DND-41 (cell line): ENCODE measurements at regions not wholly inside any gene's neighbourhood (a gene's known extent, or its start where the extent isn't known, plus 50 kb on each side); places are given as distances from the start of the nearest gene placed in this dataset.

ENCODE experiments used
- ATAC-seq: fragments of 200-7000 bp; cut with Tn5 transposase; 3 replicates; pipeline ENCODE4 v1.9.1; 2021; ENCODE audit warnings: low read depth; ENCODE audit not compliant: insufficient read depth
- DNase-seq: peaks from one replicate; pipeline ENCODE4 v3.0.0-alpha.2; 2020
- H2AFZ ChIP-seq: 2 replicates; pipeline ENCODE4 v1.6.0; 2012; ENCODE audit warnings: low read depth, low read length
- H3K27ac ChIP-seq: 2 replicates; pipeline ENCODE4 v1.5.1; 2012; ENCODE audit warnings: low read length, inconsistent platforms
- H3K27me3 ChIP-seq: fragments of 200-600 bp; sonication (generic); 2 replicates; pipeline ENCODE4 v1.6.0; 2012; ENCODE audit warnings: low read length, mild to moderate bottlenecking, inconsistent platforms; ENCODE audit not compliant: insufficient read depth, poor library complexity
- H3K36me3 ChIP-seq: 2 replicates; pipeline ENCODE4 v1.5.1; 2012; ENCODE audit warnings: low read length, inconsistent platforms; ENCODE audit not compliant: insufficient read depth
- H3K4me1 ChIP-seq: 2 replicates; pipeline ENCODE4 v1.5.1; 2012; ENCODE audit warnings: mild to moderate bottlenecking, low read length; ENCODE audit not compliant: insufficient read depth
- H3K4me2 ChIP-seq: 2 replicates; pipeline ENCODE4 v1.6.0; 2012; ENCODE audit warnings: mild to moderate bottlenecking, moderate library complexity, low read length, inconsistent platforms; ENCODE audit not compliant: insufficient read depth
- H3K4me3 ChIP-seq, 2 experiments: fragments of 200-600 bp in 1 of 2; shearing (Covaris generic) in 1 of 2; 2 replicates each; pipeline ENCODE4 v1.5.1; 2012 to 2016; ENCODE audit warnings: inconsistent platforms in 2 of 2, low read length in 2 of 2, mild to moderate bottlenecking in 2 of 2, low read depth in 1 of 2, moderate library complexity in 1 of 2
- H3K79me2 ChIP-seq: 2 replicates; pipeline ENCODE4 v1.6.0; 2012; ENCODE audit warnings: low read length, inconsistent platforms; ENCODE audit not compliant: insufficient read depth
- H3K9ac ChIP-seq: 2 replicates; pipeline ENCODE4 v1.6.0; 2012; ENCODE audit warnings: low read depth, mild to moderate bottlenecking, inconsistent platforms, low read length, moderate library complexity
- H3K9me3 ChIP-seq: 2 replicates; pipeline ENCODE4 v1.5.1; 2012; ENCODE audit warnings: low read length, moderate library complexity, mild to moderate bottlenecking, inconsistent platforms; ENCODE audit not compliant: insufficient read depth, severe bottlenecking
- H4K20me1 ChIP-seq: 2 replicates; pipeline ENCODE4 v1.6.0; 2012; ENCODE audit warnings: low read length; ENCODE audit not compliant: insufficient read depth
- EZH2 ChIP-seq: IDR thresholded peaks from 3 replicates; pipeline ENCODE4 v1.6.1; 2012; ENCODE audit warnings: borderline replicate concordance, low read depth, mild to moderate bottlenecking, moderate library complexity, low read length, inconsistent platforms; ENCODE audit not compliant: severe bottlenecking
- TF ChIP-seq, protein P1 (sequence below): IDR thresholded peaks from 2 replicates; pipeline ENCODE4 v1.5.1; 2012; ENCODE audit warnings: borderline replicate concordance, low read length, moderate library complexity, mild to moderate bottlenecking; ENCODE audit not compliant: poor library complexity, severe bottlenecking; ENCODE audit errors: extremely low read depth

DNA sequence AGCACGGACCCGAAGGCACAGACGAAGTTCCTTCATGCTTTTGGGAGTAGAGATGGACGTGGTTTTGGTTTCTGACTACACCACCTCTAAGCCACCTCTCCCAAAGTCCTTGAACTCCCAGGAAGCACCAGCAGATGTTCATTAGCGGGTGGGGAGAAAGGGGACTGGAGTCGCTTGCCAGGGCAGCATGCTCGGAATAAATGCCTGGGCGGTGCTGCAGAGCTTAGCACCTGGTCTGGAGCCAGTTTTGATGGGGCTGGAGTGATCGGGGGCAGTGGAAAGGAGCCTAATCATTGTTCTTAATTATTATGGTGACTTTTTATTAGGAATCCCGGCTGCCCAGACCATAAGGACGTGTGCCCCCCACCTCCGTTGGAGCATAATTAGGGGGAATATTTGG is 220.8 kb downstream of the TFCP2L1 start:
- no peak for TF ChIP-seq EZH2
- TF ChIP-seq, protein P1, sequence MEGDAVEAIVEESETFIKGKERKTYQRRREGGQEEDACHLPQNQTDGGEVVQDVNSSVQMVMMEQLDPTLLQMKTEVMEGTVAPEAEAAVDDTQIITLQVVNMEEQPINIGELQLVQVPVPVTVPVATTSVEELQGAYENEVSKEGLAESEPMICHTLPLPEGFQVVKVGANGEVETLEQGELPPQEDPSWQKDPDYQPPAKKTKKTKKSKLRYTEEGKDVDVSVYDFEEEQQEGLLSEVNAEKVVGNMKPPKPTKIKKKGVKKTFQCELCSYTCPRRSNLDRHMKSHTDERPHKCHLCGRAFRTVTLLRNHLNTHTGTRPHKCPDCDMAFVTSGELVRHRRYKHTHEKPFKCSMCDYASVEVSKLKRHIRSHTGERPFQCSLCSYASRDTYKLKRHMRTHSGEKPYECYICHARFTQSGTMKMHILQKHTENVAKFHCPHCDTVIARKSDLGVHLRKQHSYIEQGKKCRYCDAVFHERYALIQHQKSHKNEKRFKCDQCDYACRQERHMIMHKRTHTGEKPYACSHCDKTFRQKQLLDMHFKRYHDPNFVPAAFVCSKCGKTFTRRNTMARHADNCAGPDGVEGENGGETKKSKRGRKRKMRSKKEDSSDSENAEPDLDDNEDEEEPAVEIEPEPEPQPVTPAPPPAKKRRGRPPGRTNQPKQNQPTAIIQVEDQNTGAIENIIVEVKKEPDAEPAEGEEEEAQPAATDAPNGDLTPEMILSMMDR: no peak
- DNase-seq (no peak), ATAC-seq (no peak)
- Histone ChIP-seq H3K9me3 (no peaks in the 10 kb centered on the region), H3K4me2 (no peak overlapping the region), H3K36me3 (no peaks in the 10 kb centered on the region), H3K4me1 (no peaks in the 10 kb centered on the region), H3K27me3 (peaks cover 5% of the 10 kb centered on the region), H3K9ac (no peak overlapping the region), H3K79me2 (no peaks in the 10 kb centered on the region), H4K20me1 (no peaks in the 10 kb centered on the region; the same call in 1 of the 2 replicates), H3K27ac (no peak overlapping the region), H3K4me3 (no peak overlapping the region), H2AFZ (no peak overlapping the region)

- no peaks in the 10 kb centered on the region for H3K79me2 ChIP-seq
- no peak overlapping the region for H3K9ac ChIP-seq
- H3K4me3 ChIP-seq: no peak overlapping the region
- no peaks in the 10 kb centered on the region for H3K9me3 ChIP-seq
- no peak for ATAC-seq
- no peaks in the 10 kb centered on the region for H3K36me3 ChIP-seq
- peaks cover 5% of the 10 kb centered on the region for H3K27me3 ChIP-seq
- no peak for DNase-seq
- no peak overlapping the region for H2AFZ ChIP-seq
- H4K20me1 ChIP-seq: no peaks in the 10 kb centered on the region; the same call in 1 of the 2 replicates
- H3K4me1 ChIP-seq: no peaks in the 10 kb centered on the region
- H3K27ac ChIP-seq: no peak overlapping the region
- H3K4me2 ChIP-seq: no peak overlapping the region
- TF ChIP-seq, protein P1: no peak
- no peak for TF ChIP-seq EZH2
Measured at GRCh38 chr2:121065239-121065638, 219.8 kb downstream of the TFCP2L1 start.

DNA sequence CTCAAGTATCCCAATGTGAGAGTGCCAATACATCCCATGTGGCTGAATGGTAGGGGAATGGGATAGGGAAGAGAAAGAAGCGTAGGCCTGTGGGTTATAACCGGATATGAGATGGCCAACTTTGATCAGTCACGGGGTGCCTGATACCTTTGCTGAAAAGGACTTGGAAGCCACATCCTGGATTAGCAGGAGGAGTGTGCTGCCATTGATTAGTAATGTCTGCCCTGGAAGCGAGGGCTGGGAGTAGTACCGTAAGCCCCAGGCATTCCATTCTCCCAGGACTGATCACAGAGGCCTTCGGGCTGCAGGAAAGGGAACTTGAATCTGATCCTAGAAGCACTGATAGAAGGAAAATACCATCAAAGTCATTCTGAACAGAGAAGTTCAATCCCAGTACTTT is 218.5 kb downstream of the TFCP2L1 start:
- Histone ChIP-seq H4K20me1 (no peaks in the 10 kb centered on the region), H3K27ac (no peak overlapping the region), H3K4me3 (no peak overlapping the region), H3K9ac (no peak overlapping the region), H3K9me3 (no peaks in the 10 kb centered on the region), H3K27me3 (peaks cover 5% of the 10 kb centered on the region), H3K4me2 (no peak overlapping the region), H3K79me2 (no peaks in the 10 kb centered on the region), H3K4me1 (no peaks in the 10 kb centered on the region), H2AFZ (no peak overlapping the region), H3K36me3 (no peaks in the 10 kb centered on the region)
- DNase-seq (no peak), ATAC-seq (no peak)
- no peak for TF ChIP-seq EZH2
- TF ChIP-seq, protein P1: no peak

GRCh38 chr2:121068851-121069250 is 216.2 kb downstream of the TFCP2L1 start:
- H3K4me1 ChIP-seq: no peaks in the 10 kb centered on the region
- no peaks in the 10 kb centered on the region for H3K9me3 ChIP-seq
- no peaks in the 10 kb centered on the region for H3K79me2 ChIP-seq
- H3K36me3 ChIP-seq: no peaks in the 10 kb centered on the region
- H3K27me3 ChIP-seq: peaks cover 8% of the 10 kb centered on the region
- H3K9ac ChIP-seq: no peak overlapping the region
- TF ChIP-seq, protein P1: no peak
- TF ChIP-seq EZH2: no peak
- ATAC-seq (no peak), DNase-seq (no peak)
- H3K27ac ChIP-seq: no peak overlapping the region
- H2AFZ ChIP-seq: no peak overlapping the region
- H4K20me1 ChIP-seq: no peaks in the 10 kb centered on the region
- no peak overlapping the region for H3K4me2 ChIP-seq
- H3K4me3 ChIP-seq: no peak overlapping the region
